AG04450 (cell line): ENCODE measurements at regions not wholly inside any gene's neighbourhood (a gene's known extent, or its start where the extent isn't known, plus 50 kb on each side); places are given as distances from the start of the nearest gene placed in this dataset.

ENCODE experiments used
- CTCF ChIA-PET: fragments of 300-600, 350-600 bp; formaldehyde crosslinking; extraction: SDS; loops from one replicate; lab custom pipeline; 2022; ENCODE audit warnings: antibody characterized with exemption, inconsistent platforms; lab: Charles Lee
- POLR2A ChIA-PET: fragments of 350-600 bp; formaldehyde crosslinking; extraction: SDS; loops from one replicate; lab custom pipeline; 2021; ENCODE audit warnings: antibody characterized with exemption, inconsistent platforms; lab: Yijun Ruan, JAX
- DNase-seq: peaks from one replicate; pipeline ENCODE4 v3.0.0-alpha.2; 2011; ENCODE audit warnings: low read depth, low spot score
- H3K27ac ChIP-seq: one replicate; pipeline ENCODE4 v1.5.1; 2012; ENCODE audit warnings: low read depth, low read length, control low read depth
- H3K27me3 ChIP-seq: one replicate; pipeline ENCODE4 v1.6.0; 2012; ENCODE audit warnings: low read length; ENCODE audit not compliant: control insufficient read depth, insufficient read depth
- H3K4me3 ChIP-seq: 2 replicates; pipeline ENCODE4 v1.5.1; 2011; ENCODE audit warnings: mild to moderate bottlenecking, low read depth, low read length, control low read depth
- H3K9me3 ChIP-seq: 2 replicates; pipeline ENCODE4 v1.5.1; 2012; ENCODE audit warnings: low read length; ENCODE audit not compliant: control insufficient read depth, insufficient read depth
- TF ChIP-seq, protein P1 (sequence below): IDR thresholded peaks from 2 replicates; pipeline ENCODE4 v1.5.1; 2011; ENCODE audit warnings: low read depth, low read length, control low read depth, inconsistent platforms

GRCh38 chr5:169412831-169413230 is 111.9 kb upstream of the SLIT3 start:
- Histone ChIP-seq H3K27ac (no peak overlapping the region), H3K9me3 (no peaks in the 10 kb centered on the region), H3K27me3 (no peaks in the 10 kb centered on the region), H3K4me3 (no peak overlapping the region)
- TF ChIP-seq, protein P1, sequence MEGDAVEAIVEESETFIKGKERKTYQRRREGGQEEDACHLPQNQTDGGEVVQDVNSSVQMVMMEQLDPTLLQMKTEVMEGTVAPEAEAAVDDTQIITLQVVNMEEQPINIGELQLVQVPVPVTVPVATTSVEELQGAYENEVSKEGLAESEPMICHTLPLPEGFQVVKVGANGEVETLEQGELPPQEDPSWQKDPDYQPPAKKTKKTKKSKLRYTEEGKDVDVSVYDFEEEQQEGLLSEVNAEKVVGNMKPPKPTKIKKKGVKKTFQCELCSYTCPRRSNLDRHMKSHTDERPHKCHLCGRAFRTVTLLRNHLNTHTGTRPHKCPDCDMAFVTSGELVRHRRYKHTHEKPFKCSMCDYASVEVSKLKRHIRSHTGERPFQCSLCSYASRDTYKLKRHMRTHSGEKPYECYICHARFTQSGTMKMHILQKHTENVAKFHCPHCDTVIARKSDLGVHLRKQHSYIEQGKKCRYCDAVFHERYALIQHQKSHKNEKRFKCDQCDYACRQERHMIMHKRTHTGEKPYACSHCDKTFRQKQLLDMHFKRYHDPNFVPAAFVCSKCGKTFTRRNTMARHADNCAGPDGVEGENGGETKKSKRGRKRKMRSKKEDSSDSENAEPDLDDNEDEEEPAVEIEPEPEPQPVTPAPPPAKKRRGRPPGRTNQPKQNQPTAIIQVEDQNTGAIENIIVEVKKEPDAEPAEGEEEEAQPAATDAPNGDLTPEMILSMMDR = no peak
- ChIA-PET CTCF (no interaction called here), POLR2A (no interaction called here)
- no peak for DNase-seq

- TF ChIP-seq, protein P1 = no peak
- H3K27me3 ChIP-seq = no peaks in the 10 kb centered on the region
- H3K9me3 ChIP-seq = no peaks in the 10 kb centered on the region
- no peak overlapping the region for H3K27ac ChIP-seq
- CTCF ChIA-PET = no interaction called here
- no peak overlapping the region for H3K4me3 ChIP-seq
- POLR2A ChIA-PET = no interaction called here
- DNase-seq = no peak
These were observed 111.0 kb upstream of the SLIT3 start for GRCh38 chr5:169411786-169412430.

GRCh38 chr5:169410996-169411783 is 110.3 kb upstream of the SLIT3 start:
- Histone ChIP-seq H3K27me3 (no peaks in the 10 kb centered on the region), H3K27ac (no peak overlapping the region), H3K9me3 (no peaks in the 10 kb centered on the region), H3K4me3 (no peak overlapping the region)
- no peak for DNase-seq
- POLR2A ChIA-PET = no interaction called here
- TF ChIP-seq, protein P1 = no peak
- CTCF ChIA-PET = no interaction called here

GRCh38 chr5:169408731-169409130 is 107.8 kb upstream of the SLIT3 start:
- H3K27ac ChIP-seq = no peak overlapping the region
- H3K4me3 ChIP-seq = no peak overlapping the region
- ChIA-PET CTCF (no interaction called here), POLR2A (no interaction called here)
- TF ChIP-seq, protein P1 = no peak
- no peaks in the 10 kb centered on the region for H3K27me3 ChIP-seq
- no peak for DNase-seq
- H3K9me3 ChIP-seq = no peaks in the 10 kb centered on the region

GRCh38 chr5:169408171-169408570 is 107.2 kb upstream of the SLIT3 start:
- no peaks in the 10 kb centered on the region for H3K27me3 ChIP-seq
- TF ChIP-seq, protein P1 = no peak
- H3K27ac ChIP-seq = no peak overlapping the region
- POLR2A ChIA-PET = no interaction called here
- CTCF ChIA-PET = no interaction called here
- H3K9me3 ChIP-seq = no peaks in the 10 kb centered on the region
- no peak overlapping the region for H3K4me3 ChIP-seq
- DNase-seq = no peak
